ENCODE measurements at regions not wholly inside any gene's neighbourhood (a gene's known extent, or its start where the extent isn't known, plus 50 kb on each side); places are given as distances from the start of the nearest gene placed in this dataset.

GRCh38 chr11:110026858-110027626 lies 66.2 kb upstream of the ZC3H12C start:
- peak; percentile 71 for DNase-seq
- in situ Hi-C loops (cut with MboI; ENCODE audit: low pct_unique_long_range_greater_than_20kb, low sequenced_read_pairs) = no loop called here

DNA sequence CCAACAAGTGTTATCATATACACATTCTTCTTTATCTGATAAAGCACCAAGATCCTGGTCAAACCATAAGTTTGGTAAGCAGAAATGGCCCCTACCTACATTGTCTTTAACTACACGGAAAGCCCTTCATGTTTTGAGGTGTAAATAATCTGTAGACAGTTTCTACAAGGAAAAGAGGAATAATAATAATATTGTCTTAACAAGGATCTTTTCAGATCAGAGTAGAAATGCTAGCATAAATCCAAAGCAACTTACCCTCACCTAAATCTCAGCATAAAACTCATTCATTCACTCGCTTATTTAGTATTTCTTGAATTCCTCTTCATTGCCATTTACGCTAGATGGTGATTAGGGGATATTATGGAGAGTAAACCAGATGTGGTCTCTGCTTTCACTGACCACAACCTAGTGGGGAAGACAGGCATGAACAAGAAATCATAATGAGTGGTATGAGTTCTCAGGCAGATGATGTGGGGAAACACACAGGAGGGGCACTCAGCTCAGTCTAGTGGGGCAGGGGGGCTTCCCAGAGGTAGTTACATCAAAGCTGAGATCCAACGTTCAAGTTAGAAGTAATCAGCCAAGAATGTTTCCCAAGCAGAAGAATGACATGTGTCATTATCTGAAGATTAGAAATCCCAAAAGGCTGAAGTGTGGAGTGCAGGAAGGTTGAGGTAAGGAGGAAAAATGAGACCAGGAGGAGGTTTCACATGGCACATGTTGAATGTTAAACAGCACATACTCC lies 65.4 kb upstream of the ZC3H12C start:
- DNase-seq = no peak
- in situ Hi-C loops (cut with MboI; ENCODE audit: low pct_unique_long_range_greater_than_20kb, low sequenced_read_pairs) = no loop called here

- in situ Hi-C loops (cut with MboI; ENCODE audit: low pct_unique_long_range_greater_than_20kb, low sequenced_read_pairs) = no loop called here
- no peak for DNase-seq
Observed at GRCh38 chr11:110028921-110029320, 64.3 kb upstream of the ZC3H12C start.

- in situ Hi-C loops (cut with MboI; ENCODE audit: low pct_unique_long_range_greater_than_20kb, low sequenced_read_pairs) = no loop called here
- DNase-seq = no peak
Observed at GRCh38 chr11:110029714-110030113, 63.5 kb upstream of the ZC3H12C start.

GRCh38 chr11:110031171-110031570 lies 62.0 kb upstream of the ZC3H12C start:
- in situ Hi-C loops (cut with MboI; ENCODE audit: low pct_unique_long_range_greater_than_20kb, low sequenced_read_pairs) = no loop called here
- DNase-seq = no peak

DNA sequence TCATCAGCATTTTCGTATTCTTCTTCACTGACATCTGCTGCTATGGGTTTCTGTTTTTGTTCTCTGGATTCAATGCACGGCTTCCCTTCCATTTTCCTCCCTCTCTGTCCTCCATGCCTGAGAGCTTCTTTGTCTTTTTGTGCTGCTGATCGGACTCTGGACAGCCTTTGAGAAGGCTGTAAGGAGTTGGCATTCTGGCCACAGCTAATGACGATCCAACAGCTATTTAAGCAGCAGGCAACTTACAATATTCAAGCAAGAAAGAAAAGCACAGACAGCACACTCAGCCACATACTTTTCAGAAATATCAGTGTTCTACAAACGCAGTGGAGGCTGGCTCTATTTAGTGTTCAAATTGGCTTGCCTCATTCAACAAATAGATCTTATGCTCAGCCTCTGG lies 60.9 kb upstream of the ZC3H12C start:
- in situ Hi-C loops (cut with MboI; ENCODE audit: low pct_unique_long_range_greater_than_20kb, low sequenced_read_pairs) = no loop called here
- DNase-seq = no peak

DNA sequence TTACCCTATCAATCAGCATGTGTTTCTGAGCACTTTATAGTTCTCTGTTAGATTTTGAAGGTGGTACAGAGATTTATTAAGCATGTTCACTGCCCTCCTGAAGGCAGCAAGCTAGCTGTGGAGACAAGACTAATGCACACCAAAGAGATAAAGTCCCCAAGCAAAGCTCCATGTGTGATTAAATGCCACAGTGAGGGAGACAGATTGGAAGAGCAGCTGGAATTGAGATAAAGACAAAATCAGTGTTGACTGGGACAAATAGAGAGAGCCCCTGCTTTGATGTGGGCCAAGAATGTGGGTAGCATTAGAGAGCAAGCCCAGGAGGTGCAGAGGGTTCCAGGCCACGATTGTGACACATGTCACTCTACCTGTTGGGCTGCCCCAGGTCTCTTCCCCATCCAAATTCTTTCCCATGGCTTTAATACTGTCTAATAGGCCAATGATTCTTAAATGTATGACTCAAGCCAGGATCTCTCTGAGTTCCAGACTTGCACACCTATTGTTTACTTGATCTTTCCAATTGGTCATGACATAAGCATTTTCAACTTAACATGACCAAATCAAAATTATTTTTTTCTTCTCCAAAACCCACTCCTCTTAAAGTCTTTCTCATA lies 60.1 kb upstream of the ZC3H12C start:
- in situ Hi-C loops (cut with MboI; ENCODE audit: low pct_unique_long_range_greater_than_20kb, low sequenced_read_pairs) = no loop called here
- no peak for DNase-seq

DNA sequence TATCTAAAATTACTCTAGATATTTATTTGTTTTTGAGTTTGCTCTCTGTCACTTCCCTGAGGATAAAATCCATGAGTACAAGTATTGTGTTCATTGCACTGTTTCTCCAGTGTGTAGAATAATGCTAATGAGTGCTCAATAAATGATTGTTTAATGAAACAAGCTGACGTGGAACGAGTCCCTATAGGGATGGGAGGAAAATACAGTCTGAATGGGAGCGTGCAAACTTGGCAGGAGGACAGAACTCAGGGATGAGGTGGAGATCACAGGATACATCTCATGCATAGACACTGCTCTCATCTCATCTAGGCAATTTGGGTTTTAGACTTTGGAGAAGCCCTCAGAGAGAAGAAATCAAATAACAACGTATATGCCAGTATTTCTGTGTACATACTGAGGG lies 58.4 kb upstream of the ZC3H12C start:
- in situ Hi-C loops (cut with MboI; ENCODE audit: low pct_unique_long_range_greater_than_20kb, low sequenced_read_pairs) = no loop called here
- DNase-seq = no peak

- in situ Hi-C loops (cut with MboI; ENCODE audit: low pct_unique_long_range_greater_than_20kb, low sequenced_read_pairs) = no loop called here
- no peak for DNase-seq
Observed at GRCh38 chr11:110035357-110035756, 57.8 kb upstream of the ZC3H12C start.

DNA sequence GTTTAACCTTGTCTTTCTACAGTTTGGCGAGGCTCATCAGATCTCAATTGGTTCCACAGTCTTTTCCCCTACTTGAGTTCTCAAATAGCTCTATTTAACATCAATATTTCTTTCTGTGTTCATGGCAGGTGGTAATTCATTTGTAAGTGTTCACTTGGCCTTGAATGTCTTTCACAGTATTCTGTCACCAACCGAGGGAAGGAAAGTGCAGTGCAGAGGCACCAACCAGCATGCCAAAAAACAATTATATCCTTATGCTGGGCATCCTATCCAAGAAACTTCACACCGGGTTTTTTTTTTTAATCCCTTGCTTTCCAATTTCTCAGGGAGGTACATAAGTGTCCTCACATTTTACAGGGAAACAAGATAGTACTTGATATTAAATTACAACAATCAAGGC lies 55.0 kb upstream of the ZC3H12C start:
- in situ Hi-C loops (cut with MboI; ENCODE audit: low pct_unique_long_range_greater_than_20kb, low sequenced_read_pairs) = no loop called here
- DNase-seq = no peak
